HUES6 (cell line): ENCODE measurements at regions not wholly inside any gene's neighbourhood (a gene's known extent, or its start where the extent isn't known, plus 50 kb on each side); places are given as distances from the start of the nearest gene placed in this dataset.
"Not testable (repeated sequence)": the region's sequence is repeated elsewhere in the genome, so short reads cannot be mapped to it uniquely, and the experiment has no call there.

ENCODE experiments used
- H3K27ac ChIP-seq: 2 replicates; pipeline ENCODE4 v1.7.0; 2013; ENCODE audit warnings: low read depth, mild to moderate bottlenecking, low read length, inconsistent platforms
- H3K27me3 ChIP-seq: 2 replicates; pipeline ENCODE4 v1.6.1; 2013; ENCODE audit warnings: low read length; ENCODE audit not compliant: control insufficient read depth, insufficient read depth
- H3K36me3 ChIP-seq: 2 replicates; pipeline ENCODE4 v1.6.1; 2013; ENCODE audit warnings: low read length; ENCODE audit not compliant: control insufficient read depth, insufficient read depth
- H3K4me1 ChIP-seq: 2 replicates; pipeline ENCODE4 v1.6.1; 2013; ENCODE audit warnings: low read length; ENCODE audit not compliant: control insufficient read depth, insufficient read depth
- H3K4me3 ChIP-seq: 2 replicates; pipeline ENCODE4 v1.5.1; 2013; ENCODE audit warnings: low read depth, low read length
- H3K9ac ChIP-seq: one replicate; pipeline ENCODE4 v1.6.1; 2013; ENCODE audit warnings: mild to moderate bottlenecking, low read length
- H3K9me3 ChIP-seq: 2 replicates; pipeline ENCODE4 v1.6.1; 2013; ENCODE audit warnings: low read depth, low read length; ENCODE audit not compliant: control insufficient read depth, insufficient read depth

DNA sequence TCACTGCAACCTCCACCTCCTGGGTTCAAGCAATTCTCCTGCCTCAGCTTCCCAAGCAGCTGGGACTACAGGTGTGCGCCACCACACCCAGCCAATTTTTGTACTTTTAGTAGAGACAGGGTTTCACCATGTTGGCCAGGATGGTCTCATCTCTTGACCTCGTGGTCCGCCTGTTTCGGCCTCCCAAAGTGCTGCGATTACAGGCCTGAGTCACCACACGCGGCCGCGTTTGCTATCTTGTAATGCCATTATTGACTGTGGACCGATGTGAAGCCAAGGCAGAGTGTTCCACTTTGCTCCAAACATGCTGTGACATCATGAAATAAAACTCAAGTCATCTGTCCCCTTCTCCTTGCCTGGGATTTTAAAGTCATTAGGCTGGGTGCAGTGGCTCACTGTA is 72.1 kb upstream of the CHD2 start:
- H3K9ac ChIP-seq, H3K4me3 ChIP-seq, H3K27me3 ChIP-seq, H3K27ac ChIP-seq, H3K36me3 ChIP-seq, H3K9me3 ChIP-seq: not testable (repeated sequence)
- peaks cover 45% of the 10 kb centered on the region for H3K4me1 ChIP-seq

GRCh38 chr15:92829875-92830274 is 70.2 kb upstream of the CHD2 start:
- H3K4me1 ChIP-seq = peaks cover 38% of the 10 kb centered on the region
- no peak overlapping the region for H3K27ac ChIP-seq
- no peaks in the 10 kb centered on the region for H3K9me3 ChIP-seq
- no peaks in the 10 kb centered on the region for H3K27me3 ChIP-seq
- no peaks in the 10 kb centered on the region for H3K36me3 ChIP-seq
- H3K9ac ChIP-seq = no peak overlapping the region
- H3K4me3 ChIP-seq = no peak overlapping the region

DNA sequence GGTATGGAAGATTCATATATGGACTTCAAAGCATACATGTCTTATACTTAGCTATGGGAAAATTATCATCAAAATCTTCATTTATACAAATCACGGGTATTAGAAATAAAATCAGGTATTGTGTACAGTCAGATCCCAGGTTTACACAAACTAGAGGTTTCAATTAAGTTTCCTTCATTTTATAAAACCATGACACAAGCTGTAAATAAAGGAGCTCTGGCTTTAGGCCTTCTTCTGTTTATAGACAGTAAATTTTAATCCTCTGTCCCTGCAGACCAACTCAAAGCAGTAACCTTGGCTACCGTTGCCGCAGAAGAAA is 68.8 kb upstream of the CHD2 start:
- H3K4me3 ChIP-seq = peak overlapping the region; percentile 28; the same call in 1 of the 2 replicates
- H3K9me3 ChIP-seq = no peaks in the 10 kb centered on the region
- no peaks in the 10 kb centered on the region for H3K36me3 ChIP-seq
- peaks cover 35% of the 10 kb centered on the region for H3K4me1 ChIP-seq
- peak overlapping the region; percentile 56 for H3K9ac ChIP-seq
- no peaks in the 10 kb centered on the region for H3K27me3 ChIP-seq
- peak overlapping the region; percentile 71 for H3K27ac ChIP-seq

GRCh38 chr15:92831655-92832328 is 68.3 kb upstream of the CHD2 start:
- H3K4me1 ChIP-seq = peaks cover 35% of the 10 kb centered on the region
- peak overlapping the region; percentile 56 for H3K9ac ChIP-seq
- H3K36me3 ChIP-seq = no peaks in the 10 kb centered on the region
- no peaks in the 10 kb centered on the region for H3K9me3 ChIP-seq
- peak overlapping the region; percentile 28; the same call in 1 of the 2 replicates for H3K4me3 ChIP-seq
- H3K27ac ChIP-seq = peak overlapping the region; percentile 71
- H3K27me3 ChIP-seq = no peaks in the 10 kb centered on the region

DNA sequence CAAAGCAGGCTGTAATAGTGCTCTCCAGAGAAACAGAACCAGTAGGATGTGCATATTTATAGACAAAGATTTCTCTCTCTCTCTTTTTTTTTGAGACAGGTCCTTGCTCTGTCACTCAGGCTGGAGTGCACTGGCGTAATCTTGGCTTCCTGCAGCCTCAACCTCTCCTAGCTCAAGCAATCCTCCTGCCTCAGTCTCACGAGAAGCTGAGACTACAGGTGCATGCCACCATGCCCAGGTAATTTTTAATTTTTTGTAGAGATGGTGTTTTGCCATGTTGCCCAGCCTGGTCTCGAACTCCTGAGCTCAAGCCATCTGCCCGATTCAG is 67.1 kb upstream of the CHD2 start:
- Histone ChIP-seq H3K4me3 (no peak overlapping the region), H3K4me1 (peaks cover 35% of the 10 kb centered on the region), H3K27me3 (no peaks in the 10 kb centered on the region), H3K27ac (peak overlapping the region; percentile 71; the same call in 1 of the 2 replicates), H3K9ac (no peak overlapping the region), H3K9me3 (no peaks in the 10 kb centered on the region), H3K36me3 (no peaks in the 10 kb centered on the region)

DNA sequence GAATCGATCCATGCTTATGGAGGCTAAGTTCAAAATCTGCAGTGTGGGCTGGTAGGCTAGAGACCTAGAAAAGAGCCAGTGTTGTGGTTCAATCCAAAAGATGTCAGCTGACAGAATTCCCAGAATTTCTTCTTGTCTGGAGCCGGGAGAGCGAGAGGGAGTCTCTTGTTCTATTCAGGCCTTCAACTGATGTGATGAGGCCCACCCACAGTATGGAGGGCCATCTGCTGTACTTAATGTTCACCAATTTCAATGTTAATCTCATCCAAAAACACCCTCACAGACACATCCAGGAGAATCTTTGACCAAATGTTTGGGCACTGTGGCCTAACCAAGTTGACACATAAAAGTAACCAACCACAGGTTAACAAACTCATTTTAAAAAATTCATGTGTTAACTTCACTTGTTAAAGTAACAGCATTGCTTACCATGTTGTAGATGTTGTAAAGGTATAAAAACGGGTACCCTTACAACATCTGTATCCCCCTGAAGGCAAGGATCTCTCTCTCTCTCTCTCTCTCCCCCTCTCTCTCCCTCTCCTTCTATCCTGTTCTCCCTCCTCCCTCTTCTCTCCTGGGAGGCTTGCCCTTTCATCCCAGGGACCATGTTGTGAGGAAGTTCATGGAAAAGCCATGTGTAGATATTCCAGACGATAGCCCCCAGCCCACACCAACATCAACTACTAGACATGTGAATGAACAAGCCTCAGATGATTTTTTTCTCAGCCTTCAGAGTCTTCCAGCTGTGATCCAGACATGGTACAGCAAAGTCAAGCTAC is 66.4 kb upstream of the CHD2 start:
- Histone ChIP-seq H3K27me3 (no peaks in the 10 kb centered on the region), H3K9ac (no peak overlapping the region), H3K27ac (0 out of 2 replicates have a peak overlapping the region, but pooled peaks have one; percentile 71), H3K4me1 (peaks cover 35% of the 10 kb centered on the region), H3K36me3 (no peaks in the 10 kb centered on the region), H3K4me3 (no peak overlapping the region), H3K9me3 (no peaks in the 10 kb centered on the region)

DNA sequence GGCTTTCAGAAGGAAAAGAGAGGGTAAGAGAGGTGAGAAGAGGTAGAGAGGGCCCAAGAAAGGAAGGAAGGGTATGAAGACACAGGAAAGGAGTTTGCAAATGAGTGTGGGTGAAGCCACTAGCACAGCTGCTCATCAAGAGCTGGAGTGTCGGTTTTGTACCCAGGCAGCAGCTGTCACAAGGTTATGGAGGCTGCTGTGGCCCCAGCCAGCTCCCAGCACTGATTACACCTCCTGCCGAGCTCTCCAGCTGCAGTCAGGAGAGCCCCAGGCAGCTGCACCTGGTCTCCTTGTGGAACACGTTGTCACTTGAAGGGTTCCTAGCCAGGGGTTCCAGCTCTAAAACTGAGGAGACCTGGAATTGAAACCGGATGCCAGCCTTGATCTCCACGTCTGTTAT is 60.4 kb upstream of the CHD2 start:
- Histone ChIP-seq H3K27ac (no peak overlapping the region), H3K27me3 (no peaks in the 10 kb centered on the region), H3K4me3 (no peak overlapping the region), H3K36me3 (no peaks in the 10 kb centered on the region), H3K9ac (no peak overlapping the region), H3K4me1 (peaks cover 5% of the 10 kb centered on the region; the same call in 1 of the 2 replicates), H3K9me3 (no peaks in the 10 kb centered on the region)

- H3K36me3 ChIP-seq = no peaks in the 10 kb centered on the region
- H3K4me1 ChIP-seq = peaks cover 5% of the 10 kb centered on the region; the same call in 1 of the 2 replicates
- H3K27me3 ChIP-seq = no peaks in the 10 kb centered on the region
- no peaks in the 10 kb centered on the region for H3K9me3 ChIP-seq
- H3K27ac ChIP-seq = no peak overlapping the region
- no peak overlapping the region for H3K4me3 ChIP-seq
- no peak overlapping the region for H3K9ac ChIP-seq
Observed at GRCh38 chr15:92840149-92840548, 60.0 kb upstream of the CHD2 start.

- no peaks in the 10 kb centered on the region for H3K27me3 ChIP-seq
- H3K4me1 ChIP-seq = peaks cover 5% of the 10 kb centered on the region; the same call in 1 of the 2 replicates
- no peaks in the 10 kb centered on the region for H3K36me3 ChIP-seq
- no peaks in the 10 kb centered on the region for H3K9me3 ChIP-seq
- no peak overlapping the region for H3K9ac ChIP-seq
- H3K4me3 ChIP-seq = no peak overlapping the region
- no peak overlapping the region for H3K27ac ChIP-seq
Observed at GRCh38 chr15:92843326-92843725, 56.8 kb upstream of the CHD2 start.

DNA sequence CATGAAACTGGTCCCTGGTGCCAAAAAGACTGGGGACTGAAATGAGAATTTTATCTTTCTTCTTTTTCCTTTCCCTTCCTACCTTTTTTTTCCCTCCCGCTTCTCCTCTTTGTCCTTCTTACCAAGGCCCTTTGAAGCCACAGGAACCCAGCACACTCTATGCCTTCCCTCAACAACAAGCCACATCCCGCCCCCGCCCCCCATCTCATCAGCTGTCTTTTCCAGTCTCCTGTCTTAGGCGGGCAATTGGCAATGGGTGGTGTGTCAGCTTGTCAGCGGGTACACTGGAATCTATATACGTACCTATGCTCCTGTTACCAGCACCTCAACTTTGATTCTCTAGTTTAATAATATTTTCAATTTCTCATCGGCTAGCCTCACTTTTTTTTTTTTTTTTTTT is 56.3 kb upstream of the CHD2 start:
- Histone ChIP-seq H3K4me1 (peaks cover 5% of the 10 kb centered on the region; the same call in 1 of the 2 replicates), H3K36me3 (no peaks in the 10 kb centered on the region), H3K27me3 (no peaks in the 10 kb centered on the region), H3K27ac (no peak overlapping the region), H3K9ac (no peak overlapping the region), H3K9me3 (no peaks in the 10 kb centered on the region), H3K4me3 (no peak overlapping the region)

GRCh38 chr15:92845126-92845508 is 55.0 kb upstream of the CHD2 start:
- H3K27me3 ChIP-seq = no peaks in the 10 kb centered on the region
- no peak overlapping the region for H3K4me3 ChIP-seq
- no peak overlapping the region for H3K27ac ChIP-seq
- 0 out of 2 replicates have a peak, but pooled peaks cover 2% of the 10 kb centered on the region for H3K9me3 ChIP-seq
- no peaks in the 10 kb centered on the region for H3K36me3 ChIP-seq
- no peak overlapping the region for H3K9ac ChIP-seq
- peaks cover 2% of the 10 kb centered on the region; the same call in 1 of the 2 replicates for H3K4me1 ChIP-seq
